Superior temporal gyrus (tissue), 1 donor: ENCODE measurements at regions not wholly inside any gene's neighbourhood (a gene's known extent, or its start where the extent isn't known, plus 50 kb on each side); places are given as distances from the start of the nearest gene placed in this dataset.

Experiments used
- DNase-seq: peaks from one replicate; pipeline ENCODE4 v3.0.0-alpha.2; 2016; ENCODE audit errors: extremely low spot score

DNA sequence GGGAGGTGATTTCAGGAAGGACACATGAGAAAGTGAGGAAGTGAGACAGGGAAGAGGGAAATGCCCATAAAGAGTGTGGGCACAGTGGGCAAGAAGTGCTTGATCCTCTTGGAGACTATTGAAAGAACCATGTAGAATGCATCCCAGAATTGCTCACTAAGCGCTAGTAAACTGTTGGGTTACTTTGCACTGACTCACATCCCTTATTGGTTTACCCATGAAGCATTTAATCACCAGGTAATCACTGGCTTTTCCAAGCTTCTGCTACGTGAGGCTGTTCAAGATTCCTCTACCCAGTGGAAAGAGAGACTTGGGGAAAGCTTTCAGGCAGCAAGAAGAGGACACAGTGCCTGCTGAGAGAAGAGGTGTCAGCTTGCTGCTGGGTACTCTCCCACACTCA is 410.0 kb upstream of the JAG1 start:
- DNase-seq, result no peak

DNA sequence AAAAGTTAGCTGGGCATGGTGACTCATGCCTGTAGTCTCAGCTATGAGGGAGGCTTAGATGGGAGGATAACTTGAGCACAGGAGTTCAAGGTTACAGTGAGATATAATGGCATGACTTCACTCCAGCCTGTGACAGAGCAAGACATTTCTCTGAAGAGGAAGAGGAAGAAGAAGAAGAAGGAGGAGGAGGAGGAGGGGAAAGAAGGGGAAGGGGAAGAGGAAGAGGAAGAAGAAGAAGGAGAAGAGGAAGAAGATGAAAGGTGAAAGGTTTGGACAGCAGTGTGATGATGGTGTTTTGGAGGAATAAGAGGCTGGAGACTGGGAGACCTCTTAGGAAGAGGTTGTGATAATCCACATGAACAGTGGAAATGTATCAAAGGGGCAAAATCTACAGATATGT is 410.7 kb upstream of the JAG1 start:
- DNase-seq, result no peak

DNA sequence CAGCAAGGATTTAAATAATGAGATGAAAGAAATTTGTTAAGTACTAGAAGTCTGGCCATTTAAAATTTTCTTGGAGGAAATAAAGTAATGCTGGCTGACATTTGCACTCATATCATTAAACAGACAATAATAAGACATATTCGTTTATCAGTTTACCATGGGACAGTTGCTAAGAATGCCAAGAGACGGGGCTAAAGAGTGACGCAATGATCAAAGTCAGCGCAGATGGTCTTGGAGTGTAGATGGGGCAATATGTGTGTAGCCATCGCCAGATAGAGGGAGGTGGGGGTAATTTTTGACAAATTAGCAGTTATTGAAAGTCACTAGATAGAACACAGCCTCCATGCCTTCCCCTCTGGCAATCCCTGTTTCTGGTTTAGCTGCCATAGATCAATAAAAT is 413.2 kb upstream of the JAG1 start:
- DNase-seq, result no peak

DNA sequence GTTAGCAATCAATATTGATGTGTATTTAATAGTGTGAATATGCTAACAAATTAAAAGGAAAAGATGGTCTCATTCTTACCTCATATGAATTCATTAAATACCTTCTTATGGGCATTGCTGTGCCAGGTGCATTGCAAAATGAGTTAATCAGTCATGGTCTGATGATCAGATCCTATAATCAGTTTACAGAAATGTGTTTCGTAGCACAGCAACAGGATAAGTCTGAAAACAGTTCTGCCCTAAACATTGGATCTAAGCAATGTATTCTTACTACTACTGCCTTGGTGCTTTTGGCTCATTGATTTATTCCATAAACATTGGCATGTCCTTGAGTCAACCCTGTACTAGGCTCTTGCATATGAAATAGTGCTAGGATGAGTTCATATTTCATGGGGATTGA is 417.0 kb upstream of the JAG1 start:
- DNase-seq, result no peak

DNA sequence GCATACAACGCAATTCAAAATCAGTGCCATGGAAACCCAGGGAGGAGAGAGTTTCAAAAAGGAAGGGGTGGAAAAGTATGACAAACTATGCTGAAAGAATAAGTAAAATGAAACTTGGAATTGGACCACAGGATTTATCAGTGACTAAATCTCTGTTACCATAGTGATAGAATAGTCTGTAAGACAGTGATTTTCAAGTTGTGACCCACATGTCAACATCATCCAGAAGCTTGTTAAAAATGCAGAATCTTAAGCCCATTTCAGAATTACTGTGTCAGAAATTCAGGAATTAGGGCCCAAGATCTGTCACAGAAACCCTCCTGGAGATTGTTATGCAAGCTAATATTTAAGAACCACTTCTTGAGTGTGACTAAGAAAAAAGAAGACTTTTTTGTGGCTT is 417.7 kb upstream of the JAG1 start:
- DNase-seq, result no peak

DNA sequence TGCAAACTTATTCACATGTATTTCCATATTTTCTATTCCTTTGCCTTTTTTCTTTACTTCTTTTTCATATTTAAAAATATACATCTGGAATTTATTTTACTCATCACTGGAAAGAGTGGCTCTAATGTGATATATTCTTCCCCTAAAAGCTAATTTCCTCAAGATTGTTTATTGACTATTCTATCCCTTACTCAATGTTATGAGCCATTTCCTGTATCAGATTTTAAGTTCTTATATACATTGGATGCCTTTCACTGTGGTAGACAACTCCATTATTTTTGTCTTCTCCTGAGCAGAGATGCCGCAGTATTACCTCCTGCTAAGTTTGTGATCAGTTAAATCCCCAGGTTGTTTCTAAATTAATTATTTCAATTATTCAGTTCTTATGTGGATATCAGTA is 418.4 kb upstream of the JAG1 start:
- DNase-seq, result no peak

DNA sequence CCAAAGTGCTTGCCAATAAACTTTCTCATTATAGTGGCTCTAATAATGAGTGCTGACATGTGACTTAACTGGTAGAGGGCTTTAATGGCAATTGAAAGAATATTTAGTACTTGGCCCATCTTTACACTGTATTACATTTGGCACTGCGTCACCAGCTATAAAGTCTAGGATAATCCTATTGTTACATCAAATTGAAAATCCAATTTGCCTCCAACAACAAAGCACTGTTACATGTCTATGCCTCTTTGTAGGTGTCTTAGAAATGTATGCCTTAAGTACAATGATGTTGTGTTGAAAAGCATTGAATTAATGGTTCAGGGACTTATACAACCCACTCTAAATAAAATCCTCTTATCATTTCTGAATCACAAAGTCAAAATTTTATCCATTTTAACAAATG is 420.4 kb upstream of the JAG1 start:
- no peak for DNase-seq

DNA sequence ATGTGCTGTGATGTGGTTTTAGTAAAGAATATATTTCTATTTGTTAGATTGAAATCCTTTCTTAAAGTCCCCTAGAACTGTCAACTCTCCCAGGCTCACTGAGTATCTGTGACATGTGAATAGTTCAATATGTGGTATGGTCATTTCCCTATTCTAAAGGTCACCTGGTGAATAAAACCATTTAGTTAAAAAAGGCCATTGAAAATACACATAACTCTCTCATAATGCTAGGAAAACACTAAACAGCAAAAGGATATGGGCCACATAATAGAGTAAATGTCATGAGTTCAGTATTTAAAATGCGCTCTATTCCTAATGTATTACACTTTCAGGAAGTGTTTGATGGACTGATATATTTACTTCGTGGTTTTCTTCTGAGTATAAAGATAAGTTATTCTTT is 420.9 kb upstream of the JAG1 start:
- no peak for DNase-seq

DNA sequence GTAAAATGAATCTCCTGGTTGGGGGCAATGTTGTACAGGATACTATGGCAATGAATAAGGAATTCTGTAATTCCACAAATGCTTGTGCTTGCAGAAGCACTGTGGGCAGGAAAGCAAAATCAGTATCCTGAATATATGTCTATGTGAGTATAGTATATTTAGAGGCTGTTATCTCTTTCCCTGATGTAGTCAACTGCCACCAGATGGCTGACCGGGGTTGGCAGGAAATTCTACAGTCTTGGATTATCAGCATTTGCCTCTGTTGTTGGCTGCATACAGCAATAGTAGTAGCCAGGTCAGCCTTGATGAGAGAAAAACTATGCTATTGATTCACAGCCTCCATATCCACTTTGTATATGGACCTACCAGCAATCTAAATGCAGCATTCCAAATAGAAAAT is 425.1 kb upstream of the JAG1 start:
- no peak for DNase-seq

DNA sequence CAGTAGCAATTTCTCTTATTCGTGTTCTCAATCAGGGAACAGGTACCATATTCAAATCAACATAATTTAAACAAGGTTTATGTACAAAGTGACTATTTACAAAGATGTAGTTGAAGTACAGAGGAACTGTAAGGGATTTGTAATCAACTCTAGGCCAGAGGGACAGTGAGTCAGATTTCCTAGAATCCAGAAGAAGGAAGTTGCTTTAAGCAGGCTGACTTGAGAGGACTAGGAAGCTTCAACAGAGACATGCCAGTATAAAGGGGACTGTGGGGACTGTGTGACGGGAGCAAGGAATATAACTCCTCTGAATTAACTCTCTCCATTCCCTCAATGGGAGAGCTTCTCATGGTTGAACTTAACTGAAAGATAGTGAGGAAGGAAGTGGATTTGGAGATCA is 427.4 kb upstream of the JAG1 start:
- no peak for DNase-seq

DNA sequence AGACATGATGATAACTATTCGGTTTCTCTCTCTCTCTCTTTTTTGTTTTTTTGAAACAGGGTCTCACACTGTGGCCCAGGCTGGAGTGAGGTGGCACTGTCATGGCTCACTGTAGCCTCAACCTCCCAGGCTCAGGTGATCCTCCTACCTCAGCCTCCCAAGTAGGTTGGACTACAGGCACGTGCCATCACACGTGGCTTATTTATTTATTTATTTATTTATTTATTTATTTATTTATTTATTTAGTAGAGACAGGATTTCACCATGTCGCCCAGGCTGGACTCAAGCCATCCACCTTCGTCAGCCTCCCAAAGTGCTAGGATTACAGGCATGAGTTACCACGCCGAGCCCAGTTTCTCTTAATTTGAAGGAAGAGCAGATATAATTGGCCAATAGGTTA is 427.9 kb upstream of the JAG1 start:
- DNase-seq, result no peak

DNA sequence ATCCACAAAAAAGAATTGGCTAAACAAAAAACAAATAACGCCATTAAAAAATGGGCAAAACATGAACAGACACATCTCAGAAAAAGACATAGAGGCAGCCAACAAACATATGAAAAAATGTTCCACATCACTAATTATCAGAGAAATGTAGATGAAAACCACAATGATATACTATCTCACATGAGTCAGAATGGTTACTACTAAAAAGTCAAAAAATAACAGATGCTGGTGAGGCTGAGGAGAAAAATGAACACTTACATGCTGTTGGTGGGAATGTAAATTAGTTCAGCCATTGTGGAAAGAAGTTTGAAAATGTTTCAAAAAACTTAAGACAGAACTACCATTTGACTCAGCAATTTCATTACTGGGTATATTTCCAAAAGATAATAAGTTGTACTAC is 430.1 kb upstream of the JAG1 start:
- DNase-seq, result no peak

DNA sequence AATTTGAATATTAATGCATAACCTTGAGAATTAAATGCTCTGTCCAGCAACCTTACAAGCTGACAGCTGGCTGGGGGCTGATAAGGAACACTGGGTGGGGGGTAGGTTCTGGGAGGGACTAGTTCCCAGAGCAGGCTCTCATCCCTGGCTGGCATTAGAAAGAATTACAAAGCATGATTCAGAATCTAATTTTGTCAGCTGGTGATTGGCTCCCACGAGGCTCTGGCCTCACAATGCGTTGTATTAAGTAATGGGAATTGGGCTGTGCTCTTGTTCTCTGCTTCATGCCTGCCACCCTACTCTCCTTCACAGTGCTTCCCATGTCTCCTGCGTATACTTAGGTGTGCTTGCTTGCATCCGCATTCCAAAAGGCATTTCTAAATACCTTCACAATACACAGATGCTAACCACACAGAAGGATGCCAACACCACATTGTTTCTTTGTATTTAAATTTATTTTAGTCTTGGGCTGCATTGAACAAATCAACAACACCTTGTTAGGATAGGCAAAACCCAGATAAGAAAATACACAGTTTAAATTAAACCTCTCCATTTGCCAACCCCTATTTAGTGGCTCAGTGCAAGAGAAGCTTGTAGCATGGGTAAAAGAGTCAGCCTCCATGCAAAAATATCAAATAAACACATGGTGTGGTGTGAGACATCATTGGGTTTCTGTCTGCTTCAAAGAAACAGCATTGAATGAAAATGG is 434.5 kb upstream of the JAG1 start:
- DNase-seq, result peak; percentile 71

DNA sequence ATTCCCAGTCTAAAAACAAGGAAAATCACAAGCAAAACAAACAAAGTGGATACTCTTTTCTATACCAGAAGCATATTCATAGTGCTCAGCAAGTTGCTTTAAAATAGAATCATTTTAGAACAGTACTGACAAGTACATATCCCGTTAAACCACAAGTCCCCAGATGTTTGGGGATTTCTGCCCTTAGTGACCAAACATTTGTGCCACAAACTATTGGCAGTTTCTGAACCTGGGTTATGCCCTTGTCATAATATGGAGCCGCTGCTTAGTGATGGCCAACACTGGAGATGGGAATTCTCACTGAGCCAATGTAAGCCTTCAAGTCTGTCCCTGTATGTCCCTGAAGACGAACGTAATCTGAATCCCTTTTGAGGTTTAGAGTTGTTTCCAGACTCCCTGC is 436.7 kb upstream of the JAG1 start:
- no peak for DNase-seq

DNA sequence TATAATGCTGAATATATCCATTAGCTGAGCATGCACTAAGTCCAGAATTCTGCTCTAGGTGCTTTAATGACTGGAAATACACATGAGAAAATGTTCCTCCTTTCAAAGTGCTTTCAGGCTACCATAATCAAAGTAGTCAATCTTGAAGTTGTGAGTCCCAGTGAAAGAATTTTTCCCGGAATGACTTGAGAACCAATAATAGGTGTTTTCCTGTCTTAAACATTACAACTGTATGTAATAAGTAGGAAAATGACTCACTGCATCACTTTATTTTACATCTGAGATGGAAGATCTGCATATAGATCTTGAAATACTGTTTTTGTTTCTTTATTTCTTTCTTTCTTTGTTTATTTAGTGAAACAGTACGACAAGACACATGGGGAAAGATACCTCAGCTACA is 437.4 kb upstream of the JAG1 start:
- DNase-seq, result no peak

DNA sequence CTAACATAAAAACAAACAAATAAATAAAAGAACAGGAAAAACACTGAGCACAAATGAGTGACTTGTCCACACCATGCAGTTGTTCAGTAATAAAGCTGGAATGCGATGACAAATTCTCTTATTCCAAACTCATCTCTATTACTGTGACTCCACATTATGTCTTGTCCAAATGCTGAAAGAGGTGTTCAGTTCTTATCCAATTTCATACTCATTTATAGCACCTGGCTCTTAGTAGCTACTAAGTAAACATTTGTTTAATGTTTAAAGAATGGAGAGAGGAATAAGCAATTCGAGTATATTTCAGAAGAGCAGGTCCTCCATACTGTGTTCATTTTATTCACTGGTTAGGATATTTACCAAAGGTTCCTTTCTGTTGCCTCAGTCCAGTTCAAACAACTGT is 439.0 kb upstream of the JAG1 start:
- DNase-seq, result no peak

DNA sequence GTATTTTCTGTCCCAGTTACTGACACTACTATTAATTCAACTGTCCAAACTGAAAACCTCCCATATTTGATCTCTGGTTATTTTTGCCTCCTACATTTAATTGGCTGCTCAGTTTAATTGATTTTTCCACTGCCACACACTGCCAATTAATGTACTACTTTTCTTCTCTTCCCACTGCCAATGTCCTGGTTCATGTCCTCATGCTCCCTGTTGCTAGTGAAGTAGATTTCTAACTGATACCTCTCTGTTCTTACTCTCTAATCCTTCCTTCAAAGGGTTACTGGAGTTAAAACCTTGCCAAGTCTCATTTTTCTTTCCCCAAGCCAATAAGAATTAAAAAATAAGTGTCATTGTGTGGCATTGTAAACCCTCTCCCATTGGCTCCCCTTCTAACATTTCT is 440.6 kb upstream of the JAG1 start:
- no peak for DNase-seq

DNA sequence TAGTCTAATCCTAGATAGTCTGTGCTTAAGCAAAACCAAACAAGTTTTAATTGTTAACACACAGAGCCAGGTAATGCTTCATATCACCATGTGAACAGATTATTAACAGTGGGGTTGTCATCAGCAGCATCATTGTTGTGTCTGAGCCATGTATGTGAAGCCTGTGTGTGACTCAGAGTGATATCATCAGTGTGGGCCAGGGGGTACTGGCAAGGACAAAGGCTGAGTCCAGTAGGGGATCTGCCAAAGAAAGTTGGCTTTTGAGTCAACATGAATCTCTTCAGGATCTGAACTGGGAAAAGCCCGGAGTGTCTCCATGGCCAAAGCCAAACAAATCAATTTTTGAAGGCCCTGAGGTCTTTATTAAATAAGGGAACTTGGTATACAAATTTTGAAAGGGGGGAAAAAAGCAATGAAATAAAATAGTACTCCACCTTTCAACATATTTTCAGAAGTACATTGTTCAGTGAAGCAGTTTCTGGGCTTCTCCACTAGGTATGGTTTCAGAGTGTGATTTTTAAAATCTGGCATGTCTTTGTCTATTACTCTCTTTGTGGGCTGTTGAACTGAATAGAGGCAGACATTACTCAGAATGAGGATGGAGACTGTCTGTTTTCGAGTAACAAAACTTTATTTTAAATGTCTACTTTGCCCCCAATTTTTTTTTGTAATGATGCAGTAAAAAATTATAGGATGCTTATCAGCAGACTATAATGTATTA is 444.2 kb upstream of the JAG1 start:
- no peak for DNase-seq

DNA sequence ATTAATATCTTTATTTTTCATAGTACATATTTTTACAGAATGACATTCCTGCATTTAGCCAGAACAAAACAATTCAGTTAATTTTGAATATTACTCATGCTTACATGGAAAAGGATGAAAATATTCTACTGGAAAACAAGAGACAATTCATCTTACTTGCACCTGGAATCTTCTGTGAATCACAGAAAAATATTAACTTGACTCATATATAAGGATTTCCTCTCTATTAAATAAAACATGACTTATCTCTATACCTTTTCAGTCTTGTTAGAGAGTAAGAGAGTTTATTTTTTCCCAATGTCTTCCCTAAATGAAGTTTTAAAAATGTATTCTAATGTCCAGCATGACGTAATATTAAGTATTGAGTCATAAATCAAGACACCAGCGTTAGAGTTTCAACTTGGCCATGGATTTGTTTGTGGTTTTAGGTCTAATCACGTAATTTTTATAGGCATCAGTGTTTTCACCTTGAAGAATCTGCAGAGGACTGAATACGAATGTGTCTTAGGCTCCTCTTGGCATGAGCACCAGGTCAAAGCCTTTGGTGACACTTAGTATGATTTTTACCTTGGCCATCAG is 445.1 kb upstream of the JAG1 start:
- DNase-seq, result no peak

DNA sequence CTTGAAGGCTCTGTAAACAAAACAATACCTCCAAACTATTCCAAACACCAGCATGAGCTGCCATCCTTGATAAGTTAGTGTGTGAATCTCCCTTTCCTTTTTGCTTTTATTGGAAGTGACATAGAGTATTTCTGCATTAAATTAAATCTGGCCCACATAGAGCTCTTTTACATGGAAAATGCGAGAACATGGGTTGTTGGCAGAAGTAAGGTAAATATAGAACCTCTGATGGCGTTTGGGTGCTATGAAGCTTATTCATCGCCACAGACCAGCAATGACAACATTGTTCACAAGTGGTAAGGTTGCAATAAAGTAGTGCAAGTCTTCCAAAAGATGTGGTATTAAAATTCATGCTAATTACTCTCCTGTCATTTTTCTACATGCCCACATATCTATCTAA is 445.8 kb upstream of the JAG1 start:
- DNase-seq, result no peak

DNA sequence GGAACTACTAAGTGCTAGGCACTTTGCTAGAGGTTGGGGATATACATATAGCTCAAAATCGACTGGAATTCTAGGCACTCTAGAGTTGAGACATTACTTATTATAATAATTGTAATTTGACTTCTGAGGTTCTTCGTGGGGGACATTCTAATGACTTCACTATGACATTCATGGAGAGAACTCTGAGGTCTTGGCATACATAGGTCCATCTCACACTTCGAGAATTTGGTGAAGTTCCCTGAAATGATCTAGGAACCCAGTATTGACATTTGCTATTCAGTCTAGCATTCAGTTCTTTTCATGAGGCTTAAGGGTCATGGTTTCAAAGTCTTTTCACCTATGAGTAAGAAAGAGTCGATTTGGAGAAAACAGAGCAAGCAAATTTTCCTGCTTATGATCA is 446.6 kb upstream of the JAG1 start:
- DNase-seq, result no peak

DNA sequence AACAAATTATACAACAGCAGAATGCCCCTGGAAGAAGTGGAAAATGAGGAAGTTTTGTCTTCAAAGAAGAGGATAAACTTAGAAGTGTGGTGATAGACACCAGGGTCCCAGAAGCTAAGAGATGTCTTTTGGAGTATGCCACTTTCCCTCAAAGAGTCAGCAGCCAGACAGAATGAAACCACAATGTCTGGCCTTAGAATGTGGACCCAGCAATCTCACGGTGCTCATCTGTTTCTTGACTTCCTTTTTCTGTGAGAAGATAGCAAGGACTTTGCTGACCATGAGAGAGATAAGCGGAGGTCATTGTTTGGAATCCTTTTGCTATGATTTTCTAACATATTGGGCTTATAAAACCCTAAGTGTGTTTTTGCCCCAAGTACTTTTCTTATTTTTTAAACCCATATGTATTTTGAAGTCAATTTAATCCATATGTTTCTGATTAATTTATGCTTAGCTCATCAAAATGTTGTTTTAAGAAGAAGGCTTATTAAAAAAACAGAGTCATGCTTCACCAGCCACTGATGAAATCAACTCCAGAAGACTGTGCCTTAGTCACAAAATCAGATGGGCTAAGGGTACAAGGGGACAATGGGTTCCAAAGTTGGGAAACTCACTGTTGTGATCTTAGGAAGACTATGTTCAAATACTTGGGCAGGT is 451.2 kb upstream of the JAG1 start:
- no peak for DNase-seq

DNA sequence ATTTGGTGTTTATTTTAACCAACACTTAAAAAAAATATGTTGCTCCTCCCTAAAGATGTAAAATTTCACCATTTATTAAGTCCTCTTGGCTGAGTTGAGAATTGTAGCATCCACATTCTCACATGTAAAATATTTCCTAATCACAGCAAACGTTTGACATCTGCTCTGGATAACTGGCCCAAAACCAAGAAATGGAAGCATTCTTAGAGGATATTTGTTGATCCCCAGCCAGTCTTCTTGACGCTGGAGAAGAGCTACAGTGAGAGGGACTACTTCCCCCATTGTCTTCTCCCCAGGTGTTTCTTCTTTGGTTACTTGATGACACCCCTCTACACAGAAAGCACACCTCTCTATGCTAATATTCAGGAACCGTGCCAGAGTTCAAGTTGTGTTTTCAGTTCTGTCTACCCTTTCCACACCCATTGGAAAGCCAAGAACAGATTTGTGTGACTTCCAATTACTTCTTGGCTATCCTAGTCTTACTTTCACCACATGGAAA is 454.5 kb upstream of the JAG1 start:
- no peak for DNase-seq
